ENCODE measurements at regions not wholly inside any gene's neighbourhood (a gene's known extent, or its start where the extent isn't known, plus 50 kb on each side); places are given as distances from the start of the nearest gene placed in this dataset.
"Not testable (repeated sequence)": the region's sequence is repeated elsewhere in the genome, so short reads cannot be mapped to it uniquely, and the experiment has no call there.

GRCh38 chr10:29881811-29882210 is 177.6 kb downstream of the JCAD start:
- no peak for DNase-seq (ENCODE audit: low read depth in 2 of 2)

GRCh38 chr10:29881336-29881771 is 178.0 kb downstream of the JCAD start:
- DNase-seq (ENCODE audit: low read depth in 2 of 2): no peak

- DNase-seq (ENCODE audit: low read depth in 2 of 2): no peak
Observed at GRCh38 chr10:29880856-29881255, 178.5 kb downstream of the JCAD start.

- no peak for DNase-seq (ENCODE audit: low read depth in 2 of 2)
Observed at GRCh38 chr10:29879862-29880261, 179.5 kb downstream of the JCAD start.

DNA sequence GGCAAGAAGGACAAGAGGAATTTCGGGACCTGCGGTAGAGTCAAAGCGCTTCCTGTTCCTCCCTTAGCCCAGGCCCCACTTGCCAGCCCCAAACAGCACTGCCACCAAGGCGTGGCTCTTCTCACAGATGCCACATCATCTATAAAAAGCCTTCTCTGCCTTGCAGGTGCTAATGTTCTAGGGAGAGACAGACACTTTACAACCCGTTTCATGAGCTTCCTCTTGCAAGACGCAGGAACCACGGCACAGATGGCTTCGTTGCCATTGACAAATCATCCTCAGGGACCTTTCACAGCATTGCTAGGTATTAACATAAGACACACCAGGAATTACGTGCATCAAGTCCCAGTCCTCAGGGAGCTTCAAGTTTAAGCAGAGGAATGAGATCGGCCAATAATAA is 180.9 kb downstream of the JCAD start:
- DNase-seq (ENCODE audit: low read depth in 2 of 2): no peak

- no peak for DNase-seq (ENCODE audit: low read depth in 2 of 2)
Observed at GRCh38 chr10:29877793-29878491, 181.4 kb downstream of the JCAD start.

GRCh38 chr10:29876008-29876555 is 183.3 kb downstream of the JCAD start:
- no peak for DNase-seq (ENCODE audit: low read depth in 2 of 2)

GRCh38 chr10:29874606-29875269 is 184.6 kb downstream of the JCAD start:
- no peak for DNase-seq (ENCODE audit: low read depth in 2 of 2)

DNA sequence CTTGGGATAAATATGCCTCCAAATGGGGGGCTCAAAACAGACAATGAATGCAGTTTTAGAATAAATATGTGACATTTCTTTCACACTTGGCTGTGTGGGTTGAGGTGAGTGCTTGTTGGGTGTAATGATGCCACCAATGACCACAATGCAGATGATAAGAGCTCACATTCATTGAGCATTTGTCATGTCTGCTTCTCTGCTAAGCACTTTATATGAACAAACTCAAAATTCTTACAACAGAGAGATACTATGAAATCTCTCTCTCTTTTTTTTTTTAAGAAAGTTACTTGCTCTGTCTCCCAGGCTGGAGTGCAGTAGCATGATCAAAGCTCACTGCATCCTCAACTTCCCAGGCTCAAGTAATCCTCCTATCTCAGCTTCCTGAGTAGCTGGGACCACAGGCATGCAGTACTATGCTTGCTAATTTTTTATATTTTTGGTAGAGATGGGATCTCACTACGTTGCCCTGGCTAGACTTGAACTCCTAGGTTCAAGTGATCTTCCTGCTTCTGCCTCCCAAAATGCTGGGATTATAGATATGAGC is 185.4 kb downstream of the JCAD start:
- DNase-seq (ENCODE audit: low read depth in 2 of 2): no peak

DNA sequence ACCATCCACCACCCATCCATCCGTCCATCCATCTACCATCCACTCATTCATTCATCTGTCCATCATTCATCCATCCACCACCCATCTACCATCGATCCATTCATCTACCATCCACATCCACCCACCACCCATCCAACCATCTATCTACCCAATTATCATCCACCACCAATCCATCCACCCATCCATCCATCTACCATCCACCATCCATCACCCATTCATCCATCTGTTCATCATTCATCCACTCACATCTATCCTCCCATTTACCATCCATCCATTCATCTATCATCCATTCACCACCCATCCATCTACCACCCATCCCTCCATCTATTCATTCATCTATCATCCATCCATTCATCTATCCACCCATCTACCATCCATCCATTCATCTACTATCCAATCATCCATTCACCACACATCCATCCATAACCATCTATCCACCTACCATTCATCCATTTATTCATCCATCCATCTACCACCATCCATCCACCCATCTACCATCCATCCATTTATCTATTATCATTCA is 188.8 kb downstream of the JCAD start:
- no peak for DNase-seq (ENCODE audit: low read depth in 2 of 2)

DNA sequence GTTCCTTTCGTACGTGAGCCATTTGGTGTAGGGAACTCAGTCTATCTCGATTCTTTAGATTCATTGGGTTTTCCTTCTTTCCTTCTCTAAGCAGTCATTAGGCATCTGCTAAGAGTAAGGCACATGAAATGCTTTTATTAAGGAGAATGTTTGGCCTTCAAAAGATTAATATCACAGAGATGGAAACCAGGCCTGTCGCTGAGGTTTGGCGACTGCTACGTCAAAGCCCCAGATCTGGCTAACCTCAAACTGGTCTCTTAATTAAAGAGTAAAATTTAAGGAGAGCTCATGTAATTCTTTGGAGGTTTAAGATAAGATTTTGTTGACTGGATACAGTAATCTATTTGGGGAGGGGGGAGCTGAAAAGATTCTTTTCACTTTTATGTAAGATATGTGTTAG is 189.8 kb downstream of the JCAD start:
- no peak for DNase-seq (ENCODE audit: low read depth in 2 of 2)

DNA sequence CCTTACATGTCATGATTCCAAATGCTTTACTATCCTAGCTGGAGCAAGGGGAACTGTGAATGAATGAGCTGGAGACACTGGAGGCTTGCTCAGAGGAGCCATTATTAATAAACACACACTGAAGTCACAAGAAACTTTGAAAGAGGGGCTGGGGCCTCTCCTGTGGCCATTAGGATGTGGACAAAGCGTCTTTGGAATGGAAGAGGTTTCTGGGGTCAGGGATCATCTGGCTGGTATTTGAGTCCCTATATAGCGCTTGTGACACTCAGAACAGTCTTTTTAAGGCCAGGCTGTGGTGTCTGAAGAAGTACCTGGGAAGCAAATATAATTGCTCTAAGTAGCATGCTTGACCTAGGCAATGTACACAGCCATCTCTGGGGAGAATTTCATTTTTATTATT is 193.0 kb downstream of the JCAD start:
- no peak for DNase-seq (ENCODE audit: low read depth in 2 of 2)

DNA sequence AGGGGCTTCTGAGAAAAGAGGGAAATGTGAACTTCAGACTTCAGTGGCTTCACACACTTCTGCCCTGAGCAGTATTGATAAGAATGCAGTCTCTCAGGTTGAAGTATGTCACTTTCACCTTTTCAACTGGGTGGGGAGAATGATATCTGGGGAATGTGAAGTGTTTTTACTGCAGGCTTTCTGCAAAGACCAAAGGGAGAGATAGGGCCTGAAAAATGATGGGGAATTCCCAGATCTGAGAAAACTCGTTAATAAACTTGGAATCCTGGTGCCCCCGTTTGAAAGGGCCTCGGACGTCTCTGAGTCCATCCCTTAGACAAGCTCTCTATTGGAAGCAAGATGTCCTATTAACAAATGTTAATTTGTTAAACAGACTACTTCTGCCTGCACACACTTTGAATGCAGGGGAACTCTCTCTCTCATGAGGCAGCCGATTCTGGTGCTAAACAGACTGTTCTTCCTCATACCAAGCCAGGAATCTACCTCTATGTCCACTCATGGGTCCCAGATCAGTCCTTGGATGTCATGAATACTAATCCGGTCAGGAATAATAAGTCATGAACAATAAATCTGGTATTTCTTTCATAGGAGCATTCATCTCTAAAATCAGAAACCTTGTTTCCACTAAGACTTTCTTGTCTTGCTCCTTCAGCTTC is 193.6 kb downstream of the JCAD start:
- DNase-seq (ENCODE audit: low read depth in 2 of 2): no peak

DNA sequence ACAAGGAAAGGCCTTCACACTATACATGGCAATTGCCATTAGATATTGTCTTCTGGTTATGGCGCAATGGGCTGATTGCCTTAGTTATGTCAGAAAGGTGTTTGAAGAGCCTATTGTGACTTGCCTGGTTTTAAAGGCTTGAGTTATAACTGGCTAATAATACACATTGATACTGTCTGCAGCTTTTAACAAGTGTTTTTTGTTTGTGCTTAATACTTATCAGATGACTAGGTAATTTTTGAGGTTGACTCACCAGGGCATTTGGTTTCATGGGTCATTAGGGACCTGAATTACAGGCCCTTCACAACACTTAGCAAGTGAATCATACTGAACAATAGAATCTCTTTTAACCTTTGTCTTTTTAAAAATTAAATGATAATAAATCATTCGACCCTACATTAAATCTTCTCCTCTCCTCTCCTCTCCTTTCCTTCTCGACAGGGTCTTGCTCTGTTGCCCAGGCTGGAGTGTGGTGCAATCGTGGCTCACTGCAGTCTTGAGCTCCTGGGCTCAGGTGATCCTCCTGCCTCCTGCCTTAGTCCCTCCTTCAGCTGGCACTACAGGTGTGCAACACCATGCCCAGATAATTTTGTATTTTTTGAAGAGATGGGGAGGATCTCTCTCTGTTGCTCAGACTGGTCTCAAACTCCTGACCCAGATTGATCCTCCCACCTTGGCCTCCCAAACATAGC is 196.3 kb downstream of the JCAD start:
- DNase-seq (ENCODE audit: low read depth in 2 of 2): no peak

GRCh38 chr10:29861811-29862505 is 197.4 kb downstream of the JCAD start:
- DNase-seq (ENCODE audit: low read depth in 2 of 2): no peak

DNA sequence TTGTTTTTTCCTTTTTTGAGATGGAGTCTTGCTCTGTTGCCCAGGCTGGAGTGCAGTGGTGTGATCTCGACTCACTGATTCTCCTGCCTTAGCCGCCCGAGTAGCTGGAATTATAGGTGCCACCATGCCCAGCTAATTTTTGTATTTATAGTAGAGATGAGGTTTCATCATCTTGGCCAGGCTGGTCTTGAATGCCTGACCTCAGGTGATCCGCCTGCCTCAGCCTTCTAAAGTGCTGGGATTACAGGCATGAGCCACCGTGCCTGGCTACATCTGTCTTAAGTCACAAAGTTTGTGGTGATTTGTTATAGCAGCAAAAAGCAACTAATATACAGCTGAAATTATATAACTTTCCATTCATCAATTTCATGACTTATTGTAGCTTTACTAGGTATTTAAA is 198.2 kb downstream of the JCAD start:
- DNase-seq (ENCODE audit: low read depth in 2 of 2): not testable (repeated sequence)

DNA sequence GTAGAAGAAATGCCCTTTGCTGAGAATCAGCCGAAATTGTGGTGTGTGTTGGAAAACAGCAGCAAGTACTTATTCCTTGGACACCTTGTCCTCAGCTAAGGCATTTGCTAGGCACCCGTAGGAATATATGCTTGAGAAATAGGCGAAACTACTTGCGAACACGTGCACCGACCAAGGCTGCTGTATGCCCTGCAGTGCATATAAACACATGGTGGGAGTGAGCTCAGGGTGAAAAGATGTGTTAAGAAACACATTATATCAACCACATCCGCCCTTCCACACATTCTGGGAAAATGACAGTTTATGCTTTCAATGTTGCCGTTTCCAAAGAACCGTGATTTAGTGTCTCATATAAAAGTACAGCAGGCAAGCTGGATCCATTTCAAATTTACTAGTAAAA is 199.2 kb downstream of the JCAD start:
- DNase-seq (ENCODE audit: low read depth in 2 of 2): no peak

- DNase-seq (ENCODE audit: low read depth in 2 of 2): no peak
Observed at GRCh38 chr10:29859521-29860130, 199.8 kb downstream of the JCAD start.

- DNase-seq (ENCODE audit: low read depth in 2 of 2): no peak
Observed at GRCh38 chr10:29858702-29859267, 200.6 kb downstream of the JCAD start.
